HCT116 (cell line): ENCODE measurements at regions not wholly inside any gene's neighbourhood (a gene's known extent, or its start where the extent isn't known, plus 50 kb on each side); places are given as distances from the start of the nearest gene placed in this dataset.

Experiments
- ATAC-seq: fragments of 200-7000 bp; cut with Tn5 transposase; 2 replicates; pipeline ENCODE4 v1.9.1; 2020; ENCODE audit warnings: mild to moderate bottlenecking, moderate library complexity
- BruUV-seq: library from RNA; stranded (reverse); fragments of 400-500 nt; replicated peaks from 2 replicates; lab custom pipeline; 2021; lab: Mats Ljungman, UMichigan
- CTCF ChIA-PET: fragments of 300-600 bp; sonication (Branson Sonifier 250); formaldehyde crosslinking; loops from one replicate; lab custom pipeline; 2021; ENCODE audit warnings: antibody characterized with exemption; lab: Charles Lee
- POLR2A ChIA-PET: fragments of 300-600, 350-600 bp; sonication (Branson Sonifier 250); formaldehyde crosslinking; loops from one replicate; lab custom pipeline; 2021; ENCODE audit warnings: antibody characterized with exemption; lab: Charles Lee
- RAD21 ChIA-PET, 2 experiments: fragments of 300-600 bp; sonication (Branson Sonifier 250); formaldehyde crosslinking; loops; one replicate each; lab custom pipeline; 2023; ENCODE audit warnings: low total read pairs in 2 of 2; ENCODE audit not compliant: uncharacterized antibody in 2 of 2, unreplicated experiment in 2 of 2, low non-redundant PET in 1 of 2; lab: Charles Lee
- DNase-seq: peaks from one replicate; pipeline ENCODE4 v3.0.0-alpha.2; 2010; ENCODE audit warnings: low read depth, low spot score
- H2AFZ ChIP-seq: fragments of 200-600 bp; shearing (Covaris generic), sonication (generic); 2 replicates; pipeline ENCODE4 v1.6.1; 2017; ENCODE audit warnings: low read depth, mixed run types, mixed read lengths, antibody characterized with exemption, low read length; ENCODE audit not compliant: poor library complexity, severe bottlenecking
- H3K27ac ChIP-seq: 2 replicates; pipeline ENCODE4 v1.5.1; 2012; ENCODE audit warnings: low read depth, low read length
- H3K27me3 ChIP-seq: fragments of 200-600 bp; sonication (generic); 2 replicates; pipeline ENCODE4 v1.6.1; 2016; ENCODE audit warnings: mixed run types, low read length, mixed read lengths; ENCODE audit not compliant: insufficient read depth
- H3K36me3 ChIP-seq, 2 experiments: fragments of 200-500 bp in 1 of 2; fragments of 200-600 bp in 1 of 2; sonication (Bioruptor generic) in 1 of 2; sonication (generic) in 1 of 2; 2 replicates each; pipeline versions ENCODE4 v1.5.1 to v1.6.1; 2014 to 2016; ENCODE audit warnings: low read length in 2 of 2, inconsistent platforms in 1 of 2, mixed read lengths in 1 of 2, mixed run types in 1 of 2; ENCODE audit not compliant: insufficient read depth in 2 of 2, control insufficient read depth in 1 of 2
- H3K4me1 ChIP-seq, 2 experiments: fragments of 200-600 bp in 1 of 2; sonication (generic) in 1 of 2; 2 replicates each; pipeline versions ENCODE4 v1.5.1 to v1.6.1; 2012 to 2017; ENCODE audit warnings: low read length in 2 of 2, inconsistent platforms in 1 of 2, mild to moderate bottlenecking in 1 of 2, mixed read lengths in 1 of 2, mixed run types in 1 of 2, moderate library complexity in 1 of 2; ENCODE audit not compliant: insufficient read depth in 2 of 2, control insufficient read depth in 1 of 2
- H3K4me2 ChIP-seq: fragments of 200-600 bp; sonication (generic); 2 replicates; pipeline ENCODE4 v1.6.1; 2017; ENCODE audit warnings: mixed run types, low read length, mixed read lengths
- H3K4me3 ChIP-seq, 2 experiments: fragments of 200-600 bp in 1 of 2; sonication (generic) in 1 of 2; replicated peaks in 1 of 2; 2 replicates each; pipeline ENCODE4 v1.5.1; 2011 to 2016; ENCODE audit warnings: low read length in 2 of 2, control low read depth in 1 of 2, low read depth in 1 of 2, mild to moderate bottlenecking in 1 of 2, mixed read lengths in 1 of 2, mixed run types in 1 of 2
- H3K79me2 ChIP-seq: fragments of 200-600 bp; sonication (generic); 2 replicates; pipeline ENCODE4 v1.6.1; 2017; ENCODE audit warnings: mild to moderate bottlenecking, mixed run types, low read length, moderate library complexity, mixed read lengths; ENCODE audit not compliant: insufficient read depth
- H3K9ac ChIP-seq: fragments of 200-600 bp; sonication (generic); 2 replicates; pipeline ENCODE4 v1.6.1; 2016; ENCODE audit warnings: low read length, mixed read lengths
- H3K9me2 ChIP-seq: fragments of 200-600 bp; sonication (generic), shearing (Covaris generic); 2 replicates; pipeline ENCODE4 v1.6.1; 2017; ENCODE audit warnings: mixed run types, mild to moderate bottlenecking, moderate library complexity; ENCODE audit not compliant: insufficient read depth
- H3K9me3 ChIP-seq, 2 experiments: fragments of 200-500 bp in 1 of 2; fragments of 200-600 bp in 1 of 2; sonication (Bioruptor generic) in 1 of 2; sonication (generic) in 1 of 2; 2 replicates each; pipeline ENCODE4 v1.6.1; 2014 to 2017; ENCODE audit warnings: low read length in 2 of 2, mixed read lengths in 2 of 2, inconsistent platforms in 1 of 2, low read depth in 1 of 2, mild to moderate bottlenecking in 1 of 2, mixed run types in 1 of 2, moderate library complexity in 1 of 2; ENCODE audit not compliant: control insufficient read depth in 1 of 2, insufficient read depth in 1 of 2
- H4K20me1 ChIP-seq: fragments of 200-600 bp; sonication (generic), shearing (Covaris generic); 2 replicates; pipeline ENCODE4 v1.6.1; 2017; ENCODE audit warnings: mixed run types, mild to moderate bottlenecking, moderate library complexity; ENCODE audit not compliant: insufficient read depth
- CEBPB ChIP-seq: IDR thresholded peaks from 2 replicates; pipeline ENCODE4 v1.6.1; 2012; ENCODE audit warnings: low read depth
- EGR1 ChIP-seq: IDR thresholded peaks from 2 replicates; pipeline ENCODE4 v1.6.1; 2012; ENCODE audit warnings: low read depth
- JUND ChIP-seq: IDR thresholded peaks from 2 replicates; pipeline ENCODE4 v1.6.1; 2012
- POLR2AphosphoS5 ChIP-seq: IDR thresholded peaks from 2 replicates; pipeline ENCODE4 v1.6.1; 2011; ENCODE audit warnings: mild to moderate bottlenecking, low read depth, low read length, moderate library complexity
- RAD21 ChIP-seq: IDR thresholded peaks from 2 replicates; pipeline ENCODE4 v1.6.1; 2012; ENCODE audit warnings: low read depth, mild to moderate bottlenecking
- SIN3A ChIP-seq: IDR thresholded peaks from 2 replicates; pipeline ENCODE4 v1.6.1; 2012; ENCODE audit warnings: low read depth
- SP1 ChIP-seq: IDR thresholded peaks from 2 replicates; pipeline ENCODE4 v1.6.1; 2012; ENCODE audit warnings: low read depth
- SRF ChIP-seq: IDR thresholded peaks from 2 replicates; pipeline ENCODE4 v1.6.1; 2012; ENCODE audit warnings: low read depth
- TCF7L2 ChIP-seq: IDR thresholded peaks from 2 replicates; pipeline ENCODE4 v1.7.0; 2011; ENCODE audit warnings: borderline replicate concordance, inconsistent platforms; ENCODE audit not compliant: insufficient read depth, insufficient read length; ENCODE audit errors: extremely low read depth
- ZNF274 ChIP-seq: fragments of 200-500 bp; sonication (Bioruptor generic); IDR thresholded peaks from 2 replicates; pipeline ENCODE4 v1.6.1; 2014; ENCODE audit warnings: mild to moderate bottlenecking, low read depth, low read length, inconsistent platforms
- intact Hi-C: fragments of 100-400 bp; cut with micrococcal nuclease; formaldehyde crosslinking; loops from 2 replicates; pipeline ENCODE4 v1.10.0; 2022
- TF ChIP-seq, protein P1 (sequence below), 3 experiments: fragments of 200-600 bp in 1 of 3; sonication (generic) in 1 of 3; IDR thresholded peaks in 2 of 3; conservative IDR thresholded peaks in 1 of 3; 2 replicates each; pipeline ENCODE4 v1.5.1; 2012 to 2017; ENCODE audit warnings: low read depth in 2 of 3, low read length in 2 of 3, antibody characterized with exemption in 1 of 3, borderline replicate concordance in 1 of 3, control low read depth in 1 of 3, mild to moderate bottlenecking in 1 of 3, mixed read lengths in 1 of 3, mixed run types in 1 of 3, moderate library complexity in 1 of 3; ENCODE audit not compliant: insufficient read depth in 1 of 3
- TF ChIP-seq, protein P2 (sequence below): IDR thresholded peaks from 2 replicates; pipeline ENCODE4 v1.6.1; 2012

DNA sequence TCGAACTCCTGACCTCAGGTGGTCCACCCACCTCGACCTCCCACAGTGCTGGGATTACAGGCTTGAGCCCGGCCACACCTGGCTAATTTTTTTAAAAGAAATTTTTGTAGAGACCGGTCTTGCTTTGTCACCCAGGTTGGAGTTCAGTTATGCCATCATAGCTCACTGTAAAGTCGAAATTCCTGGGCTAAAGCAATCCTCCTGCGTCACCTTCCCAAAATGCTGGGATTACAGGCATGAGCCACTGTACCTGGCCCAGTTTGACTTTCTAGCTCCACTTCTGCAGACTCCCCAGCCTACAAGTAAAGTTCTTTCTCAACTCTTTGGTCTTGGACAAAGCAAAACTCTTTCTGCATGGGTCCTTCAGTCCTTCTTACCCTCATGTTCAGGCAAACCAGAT is 214.1 kb downstream of the SKIDA1 start:
- RAD21 ChIA-PET, result no interaction called here
- Histone ChIP-seq H3K9ac (no peak overlapping the region), H3K27me3 (no peaks in the 10 kb centered on the region), H4K20me1 (no peaks in the 10 kb centered on the region), H3K36me3 (no peaks in the 10 kb centered on the region), H3K4me3 (no peak overlapping the region), H2AFZ (no peak overlapping the region), H3K4me1 (peaks cover 30 to 39% of the 10 kb centered on the region in 2 experiments)
- intact Hi-C loops, result no loop called here
- POLR2A ChIA-PET, result no interaction called here
- no peak for ATAC-seq
- CTCF ChIA-PET, result no interaction called here
- TF ChIP-seq SP1 (no peak), EGR1 (no peak), RAD21 (no peak), TCF7L2 (no peak), SIN3A (no peak), ZNF274 (no peak), SRF (no peak), CEBPB (no peak), POLR2AphosphoS5 (no peak), JUND (no peak)
- TF ChIP-seq, protein P1, sequence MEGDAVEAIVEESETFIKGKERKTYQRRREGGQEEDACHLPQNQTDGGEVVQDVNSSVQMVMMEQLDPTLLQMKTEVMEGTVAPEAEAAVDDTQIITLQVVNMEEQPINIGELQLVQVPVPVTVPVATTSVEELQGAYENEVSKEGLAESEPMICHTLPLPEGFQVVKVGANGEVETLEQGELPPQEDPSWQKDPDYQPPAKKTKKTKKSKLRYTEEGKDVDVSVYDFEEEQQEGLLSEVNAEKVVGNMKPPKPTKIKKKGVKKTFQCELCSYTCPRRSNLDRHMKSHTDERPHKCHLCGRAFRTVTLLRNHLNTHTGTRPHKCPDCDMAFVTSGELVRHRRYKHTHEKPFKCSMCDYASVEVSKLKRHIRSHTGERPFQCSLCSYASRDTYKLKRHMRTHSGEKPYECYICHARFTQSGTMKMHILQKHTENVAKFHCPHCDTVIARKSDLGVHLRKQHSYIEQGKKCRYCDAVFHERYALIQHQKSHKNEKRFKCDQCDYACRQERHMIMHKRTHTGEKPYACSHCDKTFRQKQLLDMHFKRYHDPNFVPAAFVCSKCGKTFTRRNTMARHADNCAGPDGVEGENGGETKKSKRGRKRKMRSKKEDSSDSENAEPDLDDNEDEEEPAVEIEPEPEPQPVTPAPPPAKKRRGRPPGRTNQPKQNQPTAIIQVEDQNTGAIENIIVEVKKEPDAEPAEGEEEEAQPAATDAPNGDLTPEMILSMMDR (IDR thresholded peaks at IDR 0.05 in 2 of 3, conservative IDR thresholded peaks at IDR 0.05 in 1 of 3; ENCODE audit: borderline replicate concordance in 1 of 3, insufficient read depth in 1 of 3, low read depth in 2 of 3, low read length in 2 of 3), result no peak
- TF ChIP-seq, protein P2, sequence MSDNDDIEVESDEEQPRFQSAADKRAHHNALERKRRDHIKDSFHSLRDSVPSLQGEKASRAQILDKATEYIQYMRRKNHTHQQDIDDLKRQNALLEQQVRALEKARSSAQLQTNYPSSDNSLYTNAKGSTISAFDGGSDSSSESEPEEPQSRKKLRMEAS, result no peak
- TF ChIP-seq, all 23 proteins: peak for 0
- H3K9me3 ChIP-seq, result no peaks in the 10 kb centered on the region
- no peak for DNase-seq
- H3K27ac ChIP-seq, result no peak overlapping the region
- H3K4me2 ChIP-seq, result no peak overlapping the region
- H3K79me2 ChIP-seq, result no peaks in the 10 kb centered on the region
- no TSS peak for BruUV-seq
- no peaks in the 10 kb centered on the region for H3K9me2 ChIP-seq
